Stromal cell of bone marrow (primary cell): ENCODE measurements at regions not wholly inside any gene's neighbourhood (a gene's known extent, or its start where the extent isn't known, plus 50 kb on each side); places are given as distances from the start of the nearest gene placed in this dataset.
"Not testable (repeated sequence)": the region's sequence is repeated elsewhere in the genome, so short reads cannot be mapped to it uniquely, and the experiment has no call there.

Source experiments
- DNase-seq: peaks from one replicate; pipeline ENCODE4 v3.0.0-alpha.2; 2012; ENCODE audit warnings: low read depth

DNA sequence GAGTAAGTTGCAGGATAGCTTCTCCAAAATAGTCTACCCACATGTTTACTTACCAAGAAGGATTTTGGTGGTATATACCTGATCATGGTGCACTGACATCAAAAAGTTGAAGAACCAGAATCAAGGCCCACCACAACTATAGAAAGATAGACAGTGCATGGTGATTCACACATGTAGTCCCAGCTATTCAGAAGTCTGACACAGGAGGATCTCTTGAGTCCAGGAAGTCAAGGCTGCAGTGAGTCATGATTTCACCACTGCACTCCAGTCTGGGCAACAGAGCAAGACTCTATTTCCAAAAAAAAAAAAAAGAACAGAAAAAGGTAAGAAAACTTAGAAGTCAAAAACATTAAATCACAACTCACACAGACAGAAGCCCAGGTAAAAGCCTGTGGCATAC is 422.2 kb upstream of the FOXG1 start:
- DNase-seq: no peak

- DNase-seq: no peak
Measured at GRCh38 chr14:28348797-28349196, 417.8 kb upstream of the FOXG1 start.

DNA sequence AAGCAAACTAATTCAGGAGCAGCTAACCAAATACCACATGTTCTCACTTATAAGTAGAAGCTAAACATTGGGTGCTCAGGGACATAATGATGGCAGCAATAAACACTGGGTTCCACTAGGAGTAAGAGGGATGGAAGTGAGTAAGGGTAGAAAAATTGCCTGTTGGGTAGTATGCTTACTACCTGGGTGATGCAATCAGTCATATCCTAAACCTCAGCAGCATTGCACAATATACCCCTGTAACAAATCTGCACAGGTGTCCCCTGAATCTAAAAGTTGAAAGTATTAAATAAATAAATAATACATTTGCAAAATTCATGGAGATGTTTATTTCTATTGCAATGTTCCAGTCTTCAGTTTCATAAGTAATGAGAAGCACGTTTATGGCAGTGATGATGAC is 409.8 kb upstream of the FOXG1 start:
- DNase-seq: no peak

DNA sequence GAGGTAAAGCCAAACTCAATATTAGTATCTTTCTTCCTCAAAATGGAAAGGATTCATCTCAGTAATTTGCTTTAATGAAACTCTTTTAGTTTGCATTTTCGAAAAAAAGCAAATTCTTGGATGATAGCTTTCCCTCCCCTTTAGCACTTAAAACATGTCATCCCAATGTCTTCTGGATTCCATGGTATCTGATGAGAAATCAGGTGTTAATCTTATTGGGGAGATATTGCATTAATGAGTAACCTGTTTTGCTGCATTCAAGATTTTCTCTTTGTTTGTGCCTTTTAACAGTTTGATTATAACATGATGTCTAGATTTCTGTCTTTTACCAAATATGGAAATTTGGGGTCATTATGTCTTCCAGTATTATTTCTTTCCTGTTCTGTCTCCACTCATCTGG is 405.1 kb upstream of the FOXG1 start:
- DNase-seq: no peak

GRCh38 chr14:28365510-28365909 is 401.1 kb upstream of the FOXG1 start:
- DNase-seq: no peak

DNA sequence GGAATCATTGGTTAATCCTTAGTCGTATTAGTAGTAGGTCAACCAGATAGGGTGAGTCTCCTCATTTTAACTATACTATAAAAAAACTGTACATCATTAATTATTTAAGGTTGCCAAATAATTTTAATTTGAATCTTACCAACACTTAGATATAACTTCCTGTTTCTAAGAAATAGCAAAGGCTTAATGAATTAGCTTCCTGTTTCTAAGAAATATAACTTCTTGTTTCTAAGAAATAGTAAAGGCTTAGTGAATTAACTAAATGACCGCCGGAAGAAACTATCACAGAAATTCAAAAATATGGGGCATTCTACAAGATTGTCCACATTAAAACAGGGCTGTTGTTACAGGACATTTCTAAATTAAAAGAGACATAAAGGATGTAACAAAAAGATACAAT is 392.9 kb upstream of the FOXG1 start:
- DNase-seq: no peak

- no peak for DNase-seq
Measured at GRCh38 chr14:28375295-28375694, 391.3 kb upstream of the FOXG1 start.

GRCh38 chr14:28381656-28382055 is 384.9 kb upstream of the FOXG1 start:
- no peak for DNase-seq

- DNase-seq: no peak
Measured at GRCh38 chr14:28382444-28383190, 384.0 kb upstream of the FOXG1 start.

DNA sequence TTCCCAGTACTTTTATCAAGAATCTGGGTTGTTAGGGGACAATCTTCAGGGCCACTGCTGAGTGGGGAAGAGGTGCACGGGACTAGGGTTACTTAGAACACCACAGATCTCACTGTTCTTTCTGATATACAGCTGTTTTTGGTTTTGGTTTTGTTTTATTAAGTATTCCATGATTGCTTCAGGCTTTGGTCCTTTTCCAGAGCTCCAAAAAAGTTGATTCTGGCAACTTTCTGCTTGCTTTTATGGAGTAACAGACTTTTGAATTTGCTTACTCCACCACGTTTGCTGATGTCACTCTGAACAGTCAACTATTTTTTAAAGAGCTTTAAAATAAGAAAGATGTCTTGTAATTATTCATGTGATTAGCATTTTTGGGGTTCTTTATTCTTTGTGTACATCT is 368.1 kb upstream of the FOXG1 start:
- no peak for DNase-seq

- DNase-seq: not testable (repeated sequence)
Measured at GRCh38 chr14:28401705-28402104, 364.9 kb upstream of the FOXG1 start.

DNA sequence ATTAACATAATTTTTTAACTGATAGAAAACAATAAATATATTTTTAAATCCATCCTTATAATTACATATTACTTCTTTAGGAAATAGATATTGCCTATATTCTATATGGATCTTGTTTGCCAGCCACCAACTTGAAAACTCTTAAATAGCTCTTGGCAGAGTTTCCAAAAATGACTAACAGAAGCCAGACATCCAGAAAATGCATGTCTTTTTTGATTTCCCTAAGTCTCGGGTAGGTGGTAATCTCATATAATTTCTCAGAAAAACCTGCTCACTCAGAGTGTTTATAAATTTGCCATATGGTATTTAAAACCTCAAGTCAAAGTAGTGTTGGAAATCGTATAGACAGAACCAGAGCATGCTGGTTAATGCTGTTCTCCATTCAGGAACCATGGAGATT is 360.4 kb upstream of the FOXG1 start:
- no peak for DNase-seq

GRCh38 chr14:28407031-28407825 is 359.4 kb upstream of the FOXG1 start:
- DNase-seq: no peak

- no peak for DNase-seq
Measured at GRCh38 chr14:28407996-28408395, 358.6 kb upstream of the FOXG1 start.

- DNase-seq: no peak
Measured at GRCh38 chr14:28412077-28412476, 354.5 kb upstream of the FOXG1 start.

DNA sequence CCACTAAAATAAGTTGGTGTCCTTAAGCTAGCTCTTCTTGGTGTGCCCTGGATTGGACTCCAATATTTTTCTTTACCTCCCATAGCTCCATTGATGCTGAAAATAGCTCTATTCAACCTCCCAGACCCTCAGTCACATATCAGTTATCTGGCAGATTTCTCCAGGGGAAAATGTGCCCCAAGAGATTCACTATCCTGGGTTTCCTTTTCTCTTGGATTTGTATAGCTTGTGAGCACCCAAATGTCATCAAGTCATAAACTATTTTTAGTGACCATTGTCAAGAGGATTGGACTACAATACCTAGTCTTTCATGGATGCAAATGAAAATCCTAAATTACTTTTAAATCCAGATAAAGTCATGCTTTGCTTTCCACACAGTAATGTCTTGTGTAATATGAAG is 339.6 kb upstream of the FOXG1 start:
- no peak for DNase-seq

DNA sequence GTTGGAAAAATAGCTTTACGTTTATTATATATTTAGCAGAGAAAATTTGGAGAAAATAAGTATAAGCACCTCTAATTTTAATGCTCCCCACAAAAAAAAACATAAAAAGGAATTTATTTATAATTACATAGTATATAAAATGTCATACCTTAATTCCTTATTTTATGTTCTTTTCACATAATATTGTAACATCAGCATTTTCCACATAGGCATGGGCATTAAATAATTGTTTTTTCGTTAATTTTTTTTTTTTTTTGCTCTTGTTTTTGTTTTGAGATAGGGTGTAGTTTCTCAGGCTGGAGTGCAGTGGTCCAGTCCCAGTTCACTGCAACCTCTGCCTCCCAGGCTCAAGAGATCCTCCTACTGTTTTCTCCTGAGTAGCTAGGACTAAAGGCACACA is 329.8 kb upstream of the FOXG1 start:
- DNase-seq: no peak

DNA sequence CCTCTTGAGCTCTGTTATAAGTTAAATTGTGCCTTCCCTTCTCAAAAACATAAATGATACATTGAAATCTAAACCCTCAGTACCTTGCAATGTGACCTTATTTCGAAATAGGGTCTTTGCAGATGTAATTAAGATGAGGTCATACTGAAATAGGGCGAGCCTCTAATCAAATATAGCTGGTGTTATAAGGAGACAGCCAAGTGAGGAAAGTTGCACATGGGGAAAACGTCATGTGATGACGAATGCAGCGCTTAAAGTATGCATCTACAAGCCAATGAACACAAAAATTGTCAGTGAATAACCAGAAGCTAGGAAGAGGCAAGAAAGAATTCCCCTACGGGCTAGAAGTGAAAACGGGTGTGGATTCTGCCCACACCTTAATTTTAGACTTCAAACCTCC is 305.2 kb upstream of the FOXG1 start:
- DNase-seq: no peak

DNA sequence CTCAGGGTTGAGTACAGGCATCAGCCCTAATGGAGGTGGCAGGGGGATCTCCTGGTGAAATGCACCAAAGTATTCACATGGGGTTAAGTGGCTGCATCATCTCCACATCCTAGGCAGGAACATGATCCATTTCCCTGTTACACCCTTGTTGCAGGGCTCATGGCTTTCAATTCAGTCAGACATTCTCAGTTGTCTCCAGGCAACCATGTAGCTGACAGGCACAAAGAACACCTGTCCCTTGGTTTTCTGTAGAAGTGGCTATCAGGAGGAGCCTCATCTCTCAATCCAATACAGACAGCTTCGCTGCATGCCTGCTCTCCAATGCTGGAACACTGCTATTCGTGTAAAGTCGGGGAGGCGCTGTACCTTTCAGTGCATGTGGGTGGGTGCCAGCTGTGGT is 299.0 kb upstream of the FOXG1 start:
- no peak for DNase-seq

GRCh38 chr14:28468191-28469151 is 298.1 kb upstream of the FOXG1 start:
- no peak for DNase-seq

GRCh38 chr14:28482251-28483040 is 284.1 kb upstream of the FOXG1 start:
- DNase-seq: no peak

GRCh38 chr14:28483506-28483905 is 283.1 kb upstream of the FOXG1 start:
- no peak for DNase-seq
